ENCODE measurements at regions not wholly inside any gene's neighbourhood (a gene's known extent, or its start where the extent isn't known, plus 50 kb on each side); places are given as distances from the start of the nearest gene placed in this dataset.

DNA sequence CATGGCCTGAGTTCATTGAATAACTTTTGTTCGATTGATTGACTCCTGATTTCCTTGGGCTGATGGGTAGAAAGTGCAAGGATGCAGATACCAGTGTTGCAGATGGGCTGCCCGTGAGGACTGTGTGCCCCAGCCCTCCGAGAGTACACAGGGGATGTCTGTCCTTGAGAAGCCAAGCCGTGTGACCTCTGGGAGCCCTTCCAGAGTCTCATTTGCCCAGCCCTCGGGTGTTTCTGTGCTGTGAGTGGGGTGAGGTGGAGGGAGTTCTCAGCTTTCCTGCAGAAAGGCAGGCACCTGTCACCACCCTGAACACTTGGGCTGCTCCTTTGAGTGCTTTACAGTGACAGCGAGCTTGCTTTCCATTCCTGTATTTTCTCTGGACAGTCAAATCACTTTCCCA lies 96.4 kb upstream of the CACNA1E start:
- Histone ChIP-seq H3K27ac (ENCODE audit: insufficient read depth, low read length) (no peak overlapping the region), H3K14ac (replicated peaks; ENCODE audit: low read depth, low read length) (no peak overlapping the region), H2BK5ac (ENCODE audit: low read depth, low read length, poor library complexity, severe bottlenecking) (no peak overlapping the region), H3K9ac (ENCODE audit: low read depth, low read length) (no peak overlapping the region), H3K4me3 (ENCODE audit: insufficient read depth, low read depth, low read length) (no peak overlapping the region), H2AFZ (replicated peaks; ENCODE audit: low read length, poor library complexity) (no peak overlapping the region), H2BK20ac (ENCODE audit: low read depth, low read length) (no peak overlapping the region), H3K4ac (ENCODE audit: low read depth, low read length) (no peak overlapping the region), H3K27me3 (ENCODE audit: control insufficient read depth, insufficient read depth, low read length) (no peaks in the 10 kb centered on the region), H3K79me1 (ENCODE audit: low read depth in 1 of 2, low read length in 2 of 2) (no peaks in the 10 kb centered on the region), H4K5ac (ENCODE audit: low read depth, low read length) (no peak overlapping the region), H2AK5ac (ENCODE audit: low read depth, low read length) (no peak overlapping the region), H3K4me1 (ENCODE audit: control insufficient read depth, insufficient read depth, low read length) (no peaks in the 10 kb centered on the region), H4K91ac (ENCODE audit: insufficient read depth, low read depth, low read length) (no peak overlapping the region), H3K9me3 (ENCODE audit: control insufficient read depth, insufficient read depth, low read length) (no peaks in the 10 kb centered on the region), H3K36me3 (ENCODE audit: control insufficient read depth, insufficient read depth, low read length) (no peaks in the 10 kb centered on the region), H4K8ac (ENCODE audit: low read depth in 2 of 2, low read length in 2 of 2) (no peak overlapping the region), H3K56ac (ENCODE audit: extremely low read depth, insufficient read depth, low read length) (no peak overlapping the region), H3K23ac (ENCODE audit: low read depth, low read length) (no peak overlapping the region), H4K20me1 (ENCODE audit: insufficient read depth, low read length) (no peaks in the 10 kb centered on the region), H3K18ac (ENCODE audit: low read depth, low read length) (no peak overlapping the region), H3K9me1 (ENCODE audit: insufficient read depth, low read length) (no peaks in the 10 kb centered on the region), H2BK15ac (ENCODE audit: low read depth, low read length) (no peak overlapping the region), H3K4me2 (ENCODE audit: low read depth, low read length) (no peak overlapping the region), H2BK120ac (ENCODE audit: low read depth, low read length) (no peak overlapping the region), H2AK9ac (replicated peaks; ENCODE audit: low read depth, low read length, poor library complexity) (no peak overlapping the region)
- no peak for TF ChIP-seq RAD21 (IDR thresholded peaks at IDR 0.05; ENCODE audit: low read length)
- no peak for TF ChIP-seq POLR2A (IDR thresholded peaks at IDR 0.05; ENCODE audit: low read depth, low read length)
- no peak for TF ChIP-seq CHD1 (IDR thresholded peaks at IDR 0.05; ENCODE audit: low read depth, low read length)
- dilution Hi-C loops (cut with HindIII; ENCODE audit: low sequenced_read_pairs, unreplicated experiment): no loop called here
- no peak for DNase-seq
- no TSS peak for BruUV-seq (replicated peaks)
- POLR2A ChIA-PET (ENCODE audit: unreplicated experiment): no interaction called here
- 10% methylated on average over 2 of the region's 6 CpGs; no CpG with 5 or more reads in 1 of the 2 experiments for WGBS, 2 experiments (ENCODE audit: extremely low coverage in 2 of 2, insufficient read length in 1 of 2)
- CTCF ChIA-PET: no interaction called here
- in situ Hi-C loops (cut with MboI; ENCODE audit: low sequenced_read_pairs): no loop called here
- intact Hi-C loops (cut with micrococcal nuclease): no loop called here
- ATAC-seq (ENCODE audit: low read depth): no peak

Data from IMR-90 (cell line).